PFSK-1 (cell line): ENCODE measurements at regions not wholly inside any gene's neighbourhood (a gene's known extent, or its start where the extent isn't known, plus 50 kb on each side); places are given as distances from the start of the nearest gene placed in this dataset.

Source experiments
- FOXP2 ChIP-seq: optimal IDR thresholded peaks from 2 replicates; pipeline ENCODE3; 2011; ENCODE audit warnings: borderline replicate concordance, control low read depth, inconsistent platforms; ENCODE audit not compliant: insufficient read depth; ENCODE audit errors: extremely low read length, extremely low read depth
- POLR2AphosphoS5 ChIP-seq: IDR thresholded peaks from 2 replicates; pipeline ENCODE4 v1.6.1; 2012; ENCODE audit warnings: low read depth, mild to moderate bottlenecking, control low read depth, low read length, moderate library complexity
- REST ChIP-seq, 2 experiments: IDR thresholded peaks; 2 replicates each; pipeline versions ENCODE4 v1.6.1 to v1.8.0; 2011 to 2012; ENCODE audit warnings: low read depth in 2 of 2, low read length in 2 of 2, control low read depth in 1 of 2, inconsistent platforms in 1 of 2, mild to moderate bottlenecking in 1 of 2, moderate library complexity in 1 of 2; ENCODE audit not compliant: insufficient read depth in 1 of 2
- SIN3A ChIP-seq: IDR thresholded peaks from 2 replicates; pipeline ENCODE4 v1.6.1; 2012; ENCODE audit warnings: mild to moderate bottlenecking, low read length, moderate library complexity, borderline replicate concordance; ENCODE audit not compliant: insufficient read depth
- TAF1 ChIP-seq: IDR thresholded peaks from 2 replicates; pipeline ENCODE4 v1.6.1; 2012; ENCODE audit warnings: low read length, control low read depth, borderline replicate concordance; ENCODE audit not compliant: insufficient read depth

DNA sequence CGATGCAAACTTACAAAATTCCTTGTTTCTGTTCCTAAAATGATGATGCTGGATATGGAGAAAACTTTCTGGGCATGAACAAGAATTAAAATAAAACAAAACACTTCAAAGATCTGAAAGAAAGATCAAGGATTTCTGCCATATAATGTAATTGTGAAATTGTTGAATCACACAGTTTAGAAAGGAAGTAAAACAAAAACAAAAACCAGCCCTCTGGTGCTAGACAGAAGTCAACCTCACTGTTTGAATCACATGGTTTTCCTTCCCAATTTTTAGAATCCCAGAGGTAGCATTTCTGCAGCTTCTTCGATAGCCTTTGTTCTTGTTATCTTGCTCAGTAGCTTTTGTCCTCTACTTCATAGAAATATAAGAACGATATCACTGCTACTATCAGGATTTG lies 118.2 kb upstream of the ARGLU1 start:
- TF ChIP-seq TAF1 (no peak), POLR2AphosphoS5 (no peak), REST (IDR thresholded peaks at IDR 0.05; ENCODE audit: insufficient read depth in 1 of 2, low read depth in 2 of 2, low read length in 2 of 2) (no peak), SIN3A (no peak), FOXP2 (no peak)

- no peak for TF ChIP-seq SIN3A
- TF ChIP-seq REST (IDR thresholded peaks at IDR 0.05; ENCODE audit: insufficient read depth in 1 of 2, low read depth in 2 of 2, low read length in 2 of 2), result no peak
- no peak for TF ChIP-seq POLR2AphosphoS5
- no peak for TF ChIP-seq FOXP2
- TF ChIP-seq TAF1, result no peak
These were observed 117.2 kb upstream of the ARGLU1 start for GRCh38 chr13:106685143-106685542.

DNA sequence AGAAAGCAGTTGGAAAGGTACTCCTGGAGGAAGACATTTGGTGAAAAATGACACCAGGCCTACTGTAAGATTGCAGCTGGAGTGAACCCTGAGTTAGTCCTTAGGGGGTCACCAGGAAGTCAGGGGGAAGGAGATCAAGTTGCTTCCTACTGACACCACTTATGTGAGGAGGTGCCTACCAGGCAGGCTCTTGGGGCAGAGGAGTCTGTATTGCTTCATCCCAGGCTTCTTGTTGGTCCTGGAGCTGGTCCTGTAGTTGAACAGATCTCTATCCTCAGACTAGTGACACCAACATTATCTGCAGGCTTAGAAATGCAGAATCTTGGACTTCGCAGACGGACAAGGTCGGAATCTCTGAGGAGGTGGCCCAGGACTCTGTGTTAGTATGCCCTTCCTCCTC lies 116.0 kb upstream of the ARGLU1 start:
- TF ChIP-seq FOXP2, result no peak
- no peak for TF ChIP-seq SIN3A
- TF ChIP-seq REST (IDR thresholded peaks at IDR 0.05; ENCODE audit: insufficient read depth in 1 of 2, low read depth in 2 of 2, low read length in 2 of 2), result no peak
- no peak for TF ChIP-seq POLR2AphosphoS5
- no peak for TF ChIP-seq TAF1

GRCh38 chr13:106683179-106683578 lies 115.2 kb upstream of the ARGLU1 start:
- TF ChIP-seq SIN3A, result no peak
- no peak for TF ChIP-seq TAF1
- no peak for TF ChIP-seq POLR2AphosphoS5
- TF ChIP-seq FOXP2, result no peak
- no peak for TF ChIP-seq REST (IDR thresholded peaks at IDR 0.05; ENCODE audit: insufficient read depth in 1 of 2, low read depth in 2 of 2, low read length in 2 of 2)

DNA sequence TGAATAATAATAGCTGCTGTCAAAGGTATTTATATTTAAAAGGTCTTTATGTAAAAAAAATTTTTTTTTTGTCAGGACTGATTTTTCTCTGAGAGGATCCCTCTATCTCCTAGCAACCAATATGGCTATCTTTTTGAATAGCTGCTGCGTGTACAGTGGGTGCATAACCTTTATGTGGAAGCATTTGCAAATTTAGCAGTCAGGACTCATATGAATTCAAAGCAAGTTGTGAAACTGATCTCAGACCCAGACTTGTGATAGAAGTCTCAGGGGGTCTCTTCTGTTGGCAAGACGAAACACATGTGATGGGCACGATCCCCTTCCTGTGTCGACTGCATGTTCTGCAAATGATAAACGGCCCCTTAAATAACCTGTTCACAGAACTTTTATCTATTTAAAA lies 114.1 kb upstream of the ARGLU1 start:
- TF ChIP-seq SIN3A (no peak), TAF1 (no peak), POLR2AphosphoS5 (no peak), REST (IDR thresholded peaks at IDR 0.05; ENCODE audit: insufficient read depth in 1 of 2, low read depth in 2 of 2, low read length in 2 of 2) (no peak), FOXP2 (no peak)
